Astrocyte (in vitro differentiated cells and primary cell): ENCODE measurements at regions not wholly inside any gene's neighbourhood (a gene's known extent, or its start where the extent isn't known, plus 50 kb on each side); places are given as distances from the start of the nearest gene placed in this dataset.

Experiments
- DNase-seq: peaks from one replicate; pipeline ENCODE4 v3.0.0-alpha.2; 2010; ENCODE audit warnings: low read depth
- FAIRE-seq: peaks from 2 replicates; lab custom pipeline; 2011; peaks lifted over from hg19 to GRCh38; lab: Jason Lieb, UNC
- H2AFZ ChIP-seq: 2 replicates; pipeline ENCODE4 v1.6.0; 2012; ENCODE audit warnings: low read depth, low read length, inconsistent platforms
- H3K27ac ChIP-seq: 2 replicates; pipeline ENCODE4 v1.5.1; 2011; ENCODE audit warnings: low read depth, low read length, inconsistent platforms
- H3K27me3 ChIP-seq: 2 replicates; pipeline ENCODE4 v1.6.0; 2011; ENCODE audit warnings: low read length, inconsistent platforms; ENCODE audit not compliant: insufficient read depth
- H3K36me3 ChIP-seq: 2 replicates; pipeline ENCODE4 v1.5.1; 2011; ENCODE audit warnings: low read length, inconsistent platforms; ENCODE audit not compliant: insufficient read depth
- H3K4me1 ChIP-seq: 2 replicates; pipeline ENCODE4 v1.5.1; 2011; ENCODE audit warnings: low read length, inconsistent platforms; ENCODE audit not compliant: insufficient read depth
- H3K4me2 ChIP-seq: 2 replicates; pipeline ENCODE4 v1.6.0; 2012; ENCODE audit warnings: low read length, inconsistent platforms
- H3K4me3 ChIP-seq: 2 replicates; pipeline ENCODE4 v1.5.1; 2011; ENCODE audit warnings: low read depth, mild to moderate bottlenecking, low read length, inconsistent platforms; ENCODE audit not compliant: insufficient read depth
- H3K79me2 ChIP-seq: 2 replicates; pipeline ENCODE4 v1.6.0; 2012; ENCODE audit warnings: mild to moderate bottlenecking, low read length, inconsistent platforms; ENCODE audit not compliant: insufficient read depth
- H3K9ac ChIP-seq: 2 replicates; pipeline ENCODE4 v1.6.0; 2012; ENCODE audit warnings: mild to moderate bottlenecking, low read length, inconsistent platforms
- H3K9me3 ChIP-seq: 2 replicates; pipeline ENCODE4 v1.5.1; 2012; ENCODE audit warnings: low read depth, mild to moderate bottlenecking, low read length, inconsistent platforms; ENCODE audit not compliant: insufficient read depth
- H4K20me1 ChIP-seq: 2 replicates; pipeline ENCODE4 v1.6.0; 2012; ENCODE audit warnings: low read length, inconsistent platforms; ENCODE audit not compliant: insufficient read depth
- H3K27ac Mint-ChIP-seq: one replicate; pipeline ENCODE4 v1.8.0; 2021; ENCODE audit warnings: mild to moderate bottlenecking, mixed read lengths; ENCODE audit not compliant: unreplicated experiment
- H3K27me3 Mint-ChIP-seq: one replicate; pipeline ENCODE4 v1.8.0; 2021; ENCODE audit warnings: low read depth, mixed read lengths; ENCODE audit not compliant: unreplicated experiment
- H3K36me3 Mint-ChIP-seq: one replicate; pipeline ENCODE4 v1.8.0; 2021; ENCODE audit warnings: low read depth, mixed read lengths; ENCODE audit not compliant: unreplicated experiment
- H3K4me1 Mint-ChIP-seq: one replicate; pipeline ENCODE4 v1.8.0; 2021; ENCODE audit warnings: low read depth, mixed read lengths; ENCODE audit not compliant: unreplicated experiment
- H3K4me3 Mint-ChIP-seq: one replicate; pipeline ENCODE4 v1.8.0; 2021; ENCODE audit warnings: mild to moderate bottlenecking, moderate library complexity, mixed read lengths; ENCODE audit not compliant: unreplicated experiment
- H3K9me3 Mint-ChIP-seq: one replicate; pipeline ENCODE4 v1.8.0; 2021; ENCODE audit warnings: mild to moderate bottlenecking, mixed read lengths; ENCODE audit not compliant: unreplicated experiment
- EZH2 ChIP-seq: IDR thresholded peaks from 2 replicates; pipeline ENCODE4 v1.6.1; 2012; ENCODE audit warnings: mild to moderate bottlenecking, low read length, inconsistent platforms; ENCODE audit not compliant: insufficient read depth
- TF ChIP-seq, protein P1 (sequence below): IDR thresholded peaks from 2 replicates; pipeline ENCODE4 v1.5.1; 2011; ENCODE audit warnings: low read depth, mild to moderate bottlenecking, inconsistent platforms, low read length, moderate library complexity; ENCODE audit not compliant: insufficient read depth

DNA sequence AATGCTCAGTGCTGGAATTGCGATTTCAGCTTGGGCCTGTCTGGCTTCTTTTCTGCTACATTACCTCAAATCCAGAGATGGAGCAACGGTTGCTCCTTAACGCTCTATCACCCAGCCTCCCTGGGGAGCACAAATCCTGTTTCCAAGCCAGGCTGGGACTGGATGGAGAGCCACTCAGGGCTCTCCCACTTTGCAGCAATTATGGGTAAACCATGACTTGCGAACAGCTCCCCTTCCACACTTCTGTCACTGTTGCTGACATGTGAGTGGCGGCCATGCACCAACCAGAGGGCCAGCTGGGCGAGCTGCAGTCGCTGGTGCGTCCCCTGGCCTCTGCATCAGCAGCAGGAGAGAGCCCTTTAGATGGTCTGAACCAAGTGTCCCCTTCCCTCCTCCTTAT is 65.1 kb upstream of the RAB4A start:
- Histone ChIP-seq H3K27ac (no peak overlapping the region), H3K4me1 (peaks cover 4% of the 10 kb centered on the region), H3K4me2 (no peak overlapping the region), H4K20me1 (no peaks in the 10 kb centered on the region), H3K9me3 (no peaks in the 10 kb centered on the region), H3K27me3 (peaks cover 14% of the 10 kb centered on the region), H3K36me3 (no peaks in the 10 kb centered on the region), H2AFZ (no peak overlapping the region), H3K4me3 (no peak overlapping the region), H3K9ac (no peak overlapping the region), H3K79me2 (no peaks in the 10 kb centered on the region)
- FAIRE-seq, result no peak
- Mint-ChIP-seq H3K4me1 (peaks cover 18% of the 10 kb centered on the region), H3K4me3 (no peak overlapping the region), H3K9me3 (peaks cover 2% of the 10 kb centered on the region), H3K27me3 (peaks cover 15% of the 10 kb centered on the region), H3K27ac (no peak overlapping the region), H3K36me3 (no peaks in the 10 kb centered on the region)
- DNase-seq, result no peak
- TF ChIP-seq, protein P1, sequence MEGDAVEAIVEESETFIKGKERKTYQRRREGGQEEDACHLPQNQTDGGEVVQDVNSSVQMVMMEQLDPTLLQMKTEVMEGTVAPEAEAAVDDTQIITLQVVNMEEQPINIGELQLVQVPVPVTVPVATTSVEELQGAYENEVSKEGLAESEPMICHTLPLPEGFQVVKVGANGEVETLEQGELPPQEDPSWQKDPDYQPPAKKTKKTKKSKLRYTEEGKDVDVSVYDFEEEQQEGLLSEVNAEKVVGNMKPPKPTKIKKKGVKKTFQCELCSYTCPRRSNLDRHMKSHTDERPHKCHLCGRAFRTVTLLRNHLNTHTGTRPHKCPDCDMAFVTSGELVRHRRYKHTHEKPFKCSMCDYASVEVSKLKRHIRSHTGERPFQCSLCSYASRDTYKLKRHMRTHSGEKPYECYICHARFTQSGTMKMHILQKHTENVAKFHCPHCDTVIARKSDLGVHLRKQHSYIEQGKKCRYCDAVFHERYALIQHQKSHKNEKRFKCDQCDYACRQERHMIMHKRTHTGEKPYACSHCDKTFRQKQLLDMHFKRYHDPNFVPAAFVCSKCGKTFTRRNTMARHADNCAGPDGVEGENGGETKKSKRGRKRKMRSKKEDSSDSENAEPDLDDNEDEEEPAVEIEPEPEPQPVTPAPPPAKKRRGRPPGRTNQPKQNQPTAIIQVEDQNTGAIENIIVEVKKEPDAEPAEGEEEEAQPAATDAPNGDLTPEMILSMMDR, result no peak
- TF ChIP-seq EZH2, result no peak

DNA sequence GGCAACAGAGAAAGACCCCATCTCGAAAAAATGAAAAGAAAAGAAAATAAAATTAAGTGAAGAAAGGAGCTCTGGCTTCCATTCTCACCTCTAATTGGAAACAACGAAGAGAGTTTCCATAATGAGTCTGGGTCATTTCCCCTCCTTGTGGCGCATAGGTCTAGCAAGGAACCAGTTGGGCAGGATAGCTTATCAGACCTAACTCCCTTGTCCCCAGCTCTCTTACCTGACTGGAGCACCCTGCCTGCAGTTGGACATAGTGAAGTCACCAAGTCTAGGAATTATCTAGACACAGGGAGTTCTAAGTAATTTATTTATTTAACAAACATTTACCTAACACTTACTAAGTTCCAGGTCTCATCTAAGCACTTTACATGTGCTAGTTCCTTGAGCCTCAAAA is 63.0 kb upstream of the RAB4A start:
- no peak for DNase-seq
- Histone ChIP-seq H2AFZ (no peak overlapping the region), H3K4me1 (peaks cover 4% of the 10 kb centered on the region), H3K36me3 (no peaks in the 10 kb centered on the region), H3K27ac (no peak overlapping the region), H3K9me3 (no peaks in the 10 kb centered on the region), H3K79me2 (no peaks in the 10 kb centered on the region), H3K4me2 (no peak overlapping the region), H3K27me3 (peaks cover 5% of the 10 kb centered on the region), H3K9ac (no peak overlapping the region), H4K20me1 (no peaks in the 10 kb centered on the region), H3K4me3 (no peak overlapping the region)
- Mint-ChIP-seq H3K4me1 (peaks cover 18% of the 10 kb centered on the region), H3K27ac (no peak overlapping the region), H3K4me3 (no peak overlapping the region), H3K27me3 (peaks cover 15% of the 10 kb centered on the region), H3K9me3 (peaks cover 2% of the 10 kb centered on the region), H3K36me3 (no peaks in the 10 kb centered on the region)
- TF ChIP-seq, protein P1, result no peak
- TF ChIP-seq EZH2, result no peak
- FAIRE-seq, result no peak

DNA sequence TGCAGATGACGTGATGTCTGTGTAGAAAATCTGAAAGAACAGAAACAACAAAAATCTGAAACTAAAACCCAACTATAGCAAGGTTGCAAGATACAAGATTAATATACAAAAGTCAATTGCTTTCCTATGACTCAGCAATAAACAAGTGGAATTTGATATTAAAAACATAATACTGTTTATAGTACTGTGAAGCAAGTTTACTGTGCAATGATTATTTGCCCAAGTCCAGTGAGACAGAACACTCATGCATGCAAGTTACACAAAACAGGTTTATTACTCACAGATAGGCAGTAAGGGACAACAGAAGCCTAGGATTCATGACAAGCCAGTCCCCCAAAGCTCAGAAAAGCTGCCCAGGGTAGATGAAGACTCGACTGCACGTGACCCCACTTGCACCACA is 62.4 kb upstream of the RAB4A start:
- no peak overlapping the region for H3K27ac Mint-ChIP-seq
- no peaks in the 10 kb centered on the region for H3K36me3 ChIP-seq
- H3K4me1 Mint-ChIP-seq, result peaks cover 18% of the 10 kb centered on the region
- no peak overlapping the region for H3K4me2 ChIP-seq
- H3K27me3 Mint-ChIP-seq, result peaks cover 15% of the 10 kb centered on the region
- peaks cover 5% of the 10 kb centered on the region for H3K27me3 ChIP-seq
- no peaks in the 10 kb centered on the region for H3K36me3 Mint-ChIP-seq
- H3K79me2 ChIP-seq, result no peaks in the 10 kb centered on the region
- DNase-seq (no peak), FAIRE-seq (no peak)
- H3K4me3 ChIP-seq, result no peak overlapping the region
- H3K9ac ChIP-seq, result no peak overlapping the region
- no peak overlapping the region for H3K4me3 Mint-ChIP-seq
- H3K9me3 ChIP-seq, result no peaks in the 10 kb centered on the region
- no peaks in the 10 kb centered on the region for H4K20me1 ChIP-seq
- peaks cover 2% of the 10 kb centered on the region for H3K9me3 Mint-ChIP-seq
- no peak overlapping the region for H3K27ac ChIP-seq
- H2AFZ ChIP-seq, result no peak overlapping the region
- TF ChIP-seq EZH2, result no peak
- TF ChIP-seq, protein P1, result no peak
- H3K4me1 ChIP-seq, result peaks cover 4% of the 10 kb centered on the region
